K562 (cell line): ENCODE measurements at regions not wholly inside any gene's neighbourhood (a gene's known extent, or its start where the extent isn't known, plus 50 kb on each side); places are given as distances from the start of the nearest gene placed in this dataset.
A peak's percentile ranks its signal among the peaks of the same experiment; 100 is the strongest.

Source experiments
- BDP1 ChIP-seq: IDR thresholded peaks from 3 replicates; pipeline ENCODE4 v1.6.1; 2011; ENCODE audit not compliant: insufficient read length, insufficient read depth
- BRCA1 ChIP-seq, 2 experiments: fragments of 450-650 bp in 1 of 2; sonication (generic) in 1 of 2; formaldehyde crosslinking in 1 of 2; IDR thresholded peaks; 2 replicates each; pipeline versions ENCODE4 v1.5.0 to v1.6.1; 2017 to 2020; ENCODE audit warnings: mild to moderate bottlenecking in 1 of 2, missing genetic modification reagents in 1 of 2
- ESRRA ChIP-seq: fragments of 450-650 bp; IDR thresholded peaks from 2 replicates; pipeline ENCODE4 v1.6.1; 2014; ENCODE audit warnings: low read depth, mild to moderate bottlenecking, moderate library complexity, borderline replicate concordance
- HLTF ChIP-seq: fragments of 450-650 bp; IDR thresholded peaks from 2 replicates; pipeline ENCODE4 v1.6.1; 2016
- MAFF ChIP-seq: IDR thresholded peaks from 2 replicates; pipeline ENCODE4 v1.6.1; 2012; ENCODE audit warnings: low read length, improper control_type of control experiment
- RBM39 ChIP-seq: fragments of 200-400 bp; formaldehyde crosslinking; optimal IDR thresholded peaks from 2 replicates; pipeline ENCODE3; 2018; ENCODE audit warnings: low read depth, low read length
- TAF7 ChIP-seq: fragments of 450-650 bp; IDR thresholded peaks from 2 replicates; pipeline ENCODE4 v1.6.1; 2016; ENCODE audit warnings: missing genetic modification characterization, missing compliant biosample characterization
- ZKSCAN3 ChIP-seq: fragments of 250-450 bp; sonication (Bioruptor Pico); IDR thresholded peaks from 2 replicates; pipeline ENCODE4 v1.4.0; 2020
- ZNF197 ChIP-seq: fragments of 200-800 bp; sonication (Bioruptor generic); IDR thresholded peaks from 2 replicates; pipeline ENCODE4 v1.6.1; 2016; ENCODE audit warnings: low read depth, missing genetic modification characterization, missing compliant biosample characterization
- TF ChIP-seq, protein P1 (sequence below): fragments of 450-650 bp; IDR thresholded peaks from 2 replicates; pipeline ENCODE4 v1.6.1; 2016; ENCODE audit warnings: borderline replicate concordance
- TF ChIP-seq, protein P2 (sequence below): fragments of 450-650 bp; IDR thresholded peaks from 2 replicates; pipeline ENCODE4 v1.6.1; 2016; ENCODE audit warnings: mild to moderate bottlenecking, moderate library complexity
- TF ChIP-seq, protein P3 (sequence below): fragments of 450-650 bp; IDR thresholded peaks from 2 replicates; pipeline ENCODE4 v1.6.1; 2016
- TF ChIP-seq, protein P4 (sequence below): fragments of 450-650 bp; IDR thresholded peaks from 2 replicates; pipeline ENCODE4 v1.6.1; 2017; ENCODE audit warnings: mild to moderate bottlenecking, moderate library complexity

DNA sequence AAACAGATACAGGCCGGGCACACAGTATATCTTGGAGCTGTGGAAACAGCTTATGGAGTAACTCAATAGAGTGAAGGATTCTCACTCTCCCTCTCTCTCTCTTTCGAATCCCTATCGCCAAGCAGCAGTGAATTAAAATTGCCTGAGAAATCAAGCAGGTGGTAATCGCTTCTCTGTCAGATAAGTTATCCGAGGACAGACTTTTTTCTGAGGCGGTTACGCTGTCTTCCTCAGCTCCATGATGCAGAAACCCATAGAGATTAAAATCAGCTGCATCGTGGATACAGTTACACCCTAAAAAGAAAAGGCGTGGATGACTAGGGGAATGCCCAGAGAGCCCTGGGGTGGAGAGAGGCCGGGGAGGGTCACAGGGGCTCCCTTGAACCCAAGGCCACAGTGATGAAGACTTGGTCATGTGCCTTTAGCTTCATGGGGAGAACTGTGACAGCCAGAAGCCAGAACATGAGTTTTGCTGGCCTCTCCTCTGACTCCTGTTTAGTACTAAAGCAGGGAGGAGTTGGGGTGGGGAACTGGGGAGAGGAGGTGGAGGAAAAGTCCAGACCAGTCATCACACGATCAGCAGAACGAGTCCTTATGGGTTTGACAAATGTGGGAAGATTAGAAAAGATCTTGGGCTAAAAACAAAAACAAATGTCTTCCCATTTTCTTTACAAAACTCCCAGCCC lies 138.8 kb upstream of the JARID2 start (continued):
- TF ChIP-seq, protein P1, sequence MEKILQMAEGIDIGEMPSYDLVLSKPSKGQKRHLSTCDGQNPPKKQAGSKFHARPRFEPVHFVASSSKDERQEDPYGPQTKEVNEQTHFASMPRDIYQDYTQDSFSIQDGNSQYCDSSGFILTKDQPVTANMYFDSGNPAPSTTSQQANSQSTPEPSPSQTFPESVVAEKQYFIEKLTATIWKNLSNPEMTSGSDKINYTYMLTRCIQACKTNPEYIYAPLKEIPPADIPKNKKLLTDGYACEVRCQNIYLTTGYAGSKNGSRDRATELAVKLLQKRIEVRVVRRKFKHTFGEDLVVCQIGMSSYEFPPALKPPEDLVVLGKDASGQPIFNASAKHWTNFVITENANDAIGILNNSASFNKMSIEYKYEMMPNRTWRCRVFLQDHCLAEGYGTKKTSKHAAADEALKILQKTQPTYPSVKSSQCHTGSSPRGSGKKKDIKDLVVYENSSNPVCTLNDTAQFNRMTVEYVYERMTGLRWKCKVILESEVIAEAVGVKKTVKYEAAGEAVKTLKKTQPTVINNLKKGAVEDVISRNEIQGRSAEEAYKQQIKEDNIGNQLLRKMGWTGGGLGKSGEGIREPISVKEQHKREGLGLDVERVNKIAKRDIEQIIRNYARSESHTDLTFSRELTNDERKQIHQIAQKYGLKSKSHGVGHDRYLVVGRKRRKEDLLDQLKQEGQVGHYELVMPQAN = no peak
- TF ChIP-seq, protein P2, sequence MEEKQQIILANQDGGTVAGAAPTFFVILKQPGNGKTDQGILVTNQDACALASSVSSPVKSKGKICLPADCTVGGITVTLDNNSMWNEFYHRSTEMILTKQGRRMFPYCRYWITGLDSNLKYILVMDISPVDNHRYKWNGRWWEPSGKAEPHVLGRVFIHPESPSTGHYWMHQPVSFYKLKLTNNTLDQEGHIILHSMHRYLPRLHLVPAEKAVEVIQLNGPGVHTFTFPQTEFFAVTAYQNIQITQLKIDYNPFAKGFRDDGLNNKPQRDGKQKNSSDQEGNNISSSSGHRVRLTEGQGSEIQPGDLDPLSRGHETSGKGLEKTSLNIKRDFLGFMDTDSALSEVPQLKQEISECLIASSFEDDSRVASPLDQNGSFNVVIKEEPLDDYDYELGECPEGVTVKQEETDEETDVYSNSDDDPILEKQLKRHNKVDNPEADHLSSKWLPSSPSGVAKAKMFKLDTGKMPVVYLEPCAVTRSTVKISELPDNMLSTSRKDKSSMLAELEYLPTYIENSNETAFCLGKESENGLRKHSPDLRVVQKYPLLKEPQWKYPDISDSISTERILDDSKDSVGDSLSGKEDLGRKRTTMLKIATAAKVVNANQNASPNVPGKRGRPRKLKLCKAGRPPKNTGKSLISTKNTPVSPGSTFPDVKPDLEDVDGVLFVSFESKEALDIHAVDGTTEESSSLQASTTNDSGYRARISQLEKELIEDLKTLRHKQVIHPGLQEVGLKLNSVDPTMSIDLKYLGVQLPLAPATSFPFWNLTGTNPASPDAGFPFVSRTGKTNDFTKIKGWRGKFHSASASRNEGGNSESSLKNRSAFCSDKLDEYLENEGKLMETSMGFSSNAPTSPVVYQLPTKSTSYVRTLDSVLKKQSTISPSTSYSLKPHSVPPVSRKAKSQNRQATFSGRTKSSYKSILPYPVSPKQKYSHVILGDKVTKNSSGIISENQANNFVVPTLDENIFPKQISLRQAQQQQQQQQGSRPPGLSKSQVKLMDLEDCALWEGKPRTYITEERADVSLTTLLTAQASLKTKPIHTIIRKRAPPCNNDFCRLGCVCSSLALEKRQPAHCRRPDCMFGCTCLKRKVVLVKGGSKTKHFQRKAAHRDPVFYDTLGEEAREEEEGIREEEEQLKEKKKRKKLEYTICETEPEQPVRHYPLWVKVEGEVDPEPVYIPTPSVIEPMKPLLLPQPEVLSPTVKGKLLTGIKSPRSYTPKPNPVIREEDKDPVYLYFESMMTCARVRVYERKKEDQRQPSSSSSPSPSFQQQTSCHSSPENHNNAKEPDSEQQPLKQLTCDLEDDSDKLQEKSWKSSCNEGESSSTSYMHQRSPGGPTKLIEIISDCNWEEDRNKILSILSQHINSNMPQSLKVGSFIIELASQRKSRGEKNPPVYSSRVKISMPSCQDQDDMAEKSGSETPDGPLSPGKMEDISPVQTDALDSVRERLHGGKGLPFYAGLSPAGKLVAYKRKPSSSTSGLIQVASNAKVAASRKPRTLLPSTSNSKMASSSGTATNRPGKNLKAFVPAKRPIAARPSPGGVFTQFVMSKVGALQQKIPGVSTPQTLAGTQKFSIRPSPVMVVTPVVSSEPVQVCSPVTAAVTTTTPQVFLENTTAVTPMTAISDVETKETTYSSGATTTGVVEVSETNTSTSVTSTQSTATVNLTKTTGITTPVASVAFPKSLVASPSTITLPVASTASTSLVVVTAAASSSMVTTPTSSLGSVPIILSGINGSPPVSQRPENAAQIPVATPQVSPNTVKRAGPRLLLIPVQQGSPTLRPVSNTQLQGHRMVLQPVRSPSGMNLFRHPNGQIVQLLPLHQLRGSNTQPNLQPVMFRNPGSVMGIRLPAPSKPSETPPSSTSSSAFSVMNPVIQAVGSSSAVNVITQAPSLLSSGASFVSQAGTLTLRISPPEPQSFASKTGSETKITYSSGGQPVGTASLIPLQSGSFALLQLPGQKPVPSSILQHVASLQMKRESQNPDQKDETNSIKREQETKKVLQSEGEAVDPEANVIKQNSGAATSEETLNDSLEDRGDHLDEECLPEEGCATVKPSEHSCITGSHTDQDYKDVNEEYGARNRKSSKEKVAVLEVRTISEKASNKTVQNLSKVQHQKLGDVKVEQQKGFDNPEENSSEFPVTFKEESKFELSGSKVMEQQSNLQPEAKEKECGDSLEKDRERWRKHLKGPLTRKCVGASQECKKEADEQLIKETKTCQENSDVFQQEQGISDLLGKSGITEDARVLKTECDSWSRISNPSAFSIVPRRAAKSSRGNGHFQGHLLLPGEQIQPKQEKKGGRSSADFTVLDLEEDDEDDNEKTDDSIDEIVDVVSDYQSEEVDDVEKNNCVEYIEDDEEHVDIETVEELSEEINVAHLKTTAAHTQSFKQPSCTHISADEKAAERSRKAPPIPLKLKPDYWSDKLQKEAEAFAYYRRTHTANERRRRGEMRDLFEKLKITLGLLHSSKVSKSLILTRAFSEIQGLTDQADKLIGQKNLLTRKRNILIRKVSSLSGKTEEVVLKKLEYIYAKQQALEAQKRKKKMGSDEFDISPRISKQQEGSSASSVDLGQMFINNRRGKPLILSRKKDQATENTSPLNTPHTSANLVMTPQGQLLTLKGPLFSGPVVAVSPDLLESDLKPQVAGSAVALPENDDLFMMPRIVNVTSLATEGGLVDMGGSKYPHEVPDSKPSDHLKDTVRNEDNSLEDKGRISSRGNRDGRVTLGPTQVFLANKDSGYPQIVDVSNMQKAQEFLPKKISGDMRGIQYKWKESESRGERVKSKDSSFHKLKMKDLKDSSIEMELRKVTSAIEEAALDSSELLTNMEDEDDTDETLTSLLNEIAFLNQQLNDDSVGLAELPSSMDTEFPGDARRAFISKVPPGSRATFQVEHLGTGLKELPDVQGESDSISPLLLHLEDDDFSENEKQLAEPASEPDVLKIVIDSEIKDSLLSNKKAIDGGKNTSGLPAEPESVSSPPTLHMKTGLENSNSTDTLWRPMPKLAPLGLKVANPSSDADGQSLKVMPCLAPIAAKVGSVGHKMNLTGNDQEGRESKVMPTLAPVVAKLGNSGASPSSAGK = peak; percentile 49
- TF ChIP-seq MAFF (no peak), ZKSCAN3 (CRISPR knock-in tag) (no peak), ZNF197 (CRISPR knock-in tag) (no peak), BRCA1 (IDR thresholded peaks at IDR 0.05) (no peak), BRCA1 (CRISPR knock-in tag; IDR thresholded peaks at IDR 0.05) (no peak), RBM39 (no peak), TAF7 (tag) (0 out of 2 replicates have a peak, but pooled peaks have one; percentile 52), ESRRA (no peak), HLTF (no peak), BDP1 (no peak)
- TF ChIP-seq, protein P3, sequence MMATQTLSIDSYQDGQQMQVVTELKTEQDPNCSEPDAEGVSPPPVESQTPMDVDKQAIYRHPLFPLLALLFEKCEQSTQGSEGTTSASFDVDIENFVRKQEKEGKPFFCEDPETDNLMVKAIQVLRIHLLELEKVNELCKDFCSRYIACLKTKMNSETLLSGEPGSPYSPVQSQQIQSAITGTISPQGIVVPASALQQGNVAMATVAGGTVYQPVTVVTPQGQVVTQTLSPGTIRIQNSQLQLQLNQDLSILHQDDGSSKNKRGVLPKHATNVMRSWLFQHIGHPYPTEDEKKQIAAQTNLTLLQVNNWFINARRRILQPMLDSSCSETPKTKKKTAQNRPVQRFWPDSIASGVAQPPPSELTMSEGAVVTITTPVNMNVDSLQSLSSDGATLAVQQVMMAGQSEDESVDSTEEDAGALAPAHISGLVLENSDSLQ = peak; percentile 10; the same call in 1 of the 2 replicates
- TF ChIP-seq, protein P4, sequence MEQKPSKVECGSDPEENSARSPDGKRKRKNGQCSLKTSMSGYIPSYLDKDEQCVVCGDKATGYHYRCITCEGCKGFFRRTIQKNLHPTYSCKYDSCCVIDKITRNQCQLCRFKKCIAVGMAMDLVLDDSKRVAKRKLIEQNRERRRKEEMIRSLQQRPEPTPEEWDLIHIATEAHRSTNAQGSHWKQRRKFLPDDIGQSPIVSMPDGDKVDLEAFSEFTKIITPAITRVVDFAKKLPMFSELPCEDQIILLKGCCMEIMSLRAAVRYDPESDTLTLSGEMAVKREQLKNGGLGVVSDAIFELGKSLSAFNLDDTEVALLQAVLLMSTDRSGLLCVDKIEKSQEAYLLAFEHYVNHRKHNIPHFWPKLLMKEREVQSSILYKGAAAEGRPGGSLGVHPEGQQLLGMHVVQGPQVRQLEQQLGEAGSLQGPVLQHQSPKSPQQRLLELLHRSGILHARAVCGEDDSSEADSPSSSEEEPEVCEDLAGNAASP = no peak
